Cardiac muscle cell (in vitro differentiated cells and primary cell): ENCODE measurements at regions not wholly inside any gene's neighbourhood (a gene's known extent, or its start where the extent isn't known, plus 50 kb on each side); places are given as distances from the start of the nearest gene placed in this dataset.
A peak's percentile ranks its signal among the peaks of the same experiment; 100 is the strongest.

Experiments used
- DNase-seq, 2 donors: peaks; one replicate each; pipeline versions ENCODE4 v3.0.0 to v3.0.0-alpha.2; 2010 to 2017; ENCODE audit warnings: low read depth in 1 of 2, low spot score in 1 of 2
- H3K27ac ChIP-seq: fragments of 200-600 bp; sonication (generic); 2 replicates; pipeline ENCODE4 v1.5.1; 2016
- H3K27me3 ChIP-seq: fragments of 200-600 bp; sonication (generic); 2 replicates; pipeline ENCODE4 v1.6.0; 2016; ENCODE audit warnings: control low read depth
- H3K36me3 ChIP-seq: fragments of 200-600 bp; sonication (generic); 2 replicates; pipeline ENCODE4 v1.5.1; 2016; ENCODE audit warnings: control low read depth
- H3K4me1 ChIP-seq: fragments of 200-600 bp; sonication (generic); 2 replicates; pipeline ENCODE4 v1.8.1; 2017; ENCODE audit warnings: low read depth, mild to moderate bottlenecking, mixed run types
- H3K4me3 ChIP-seq: fragments of 200-600 bp; sonication (generic); 2 replicates; pipeline ENCODE4 v1.5.1; 2016; ENCODE audit warnings: mild to moderate bottlenecking
- H3K9me3 ChIP-seq: fragments of 200-600 bp; sonication (generic); 2 replicates; pipeline ENCODE4 v1.5.1; 2017; ENCODE audit warnings: low read depth, mild to moderate bottlenecking, control low read depth
- TF ChIP-seq, protein P1 (sequence below): IDR thresholded peaks from 2 replicates; pipeline ENCODE4 v1.5.1; 2012; ENCODE audit warnings: low read depth, mild to moderate bottlenecking, low read length

DNA sequence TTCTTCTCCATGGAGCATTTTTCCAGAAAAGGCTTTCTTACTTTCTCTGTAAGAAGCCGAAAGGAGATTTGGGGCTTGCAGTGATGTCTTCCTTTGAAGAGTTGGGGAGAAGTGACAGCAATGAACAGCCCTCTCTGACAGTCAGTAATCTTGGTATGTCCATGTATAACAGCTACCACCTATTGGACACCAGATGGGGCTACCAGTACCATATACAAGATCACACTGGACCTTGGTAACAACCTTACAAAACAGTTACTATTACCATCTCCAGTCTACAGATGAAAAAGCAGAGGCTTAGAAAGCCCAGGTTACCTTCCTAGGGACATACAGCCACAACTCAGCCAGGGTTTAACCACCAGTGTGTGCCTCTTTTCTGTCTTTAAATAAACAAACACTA, 272.7 kb upstream of the TRPC7 start:
- Histone ChIP-seq H3K4me1 (peaks cover 4% of the 10 kb centered on the region), H3K27ac (no peak overlapping the region), H3K27me3 (peaks cover 5% of the 10 kb centered on the region), H3K4me3 (no peak overlapping the region), H3K9me3 (no peaks in the 10 kb centered on the region), H3K36me3 (no peaks in the 10 kb centered on the region)
- no peak for DNase-seq
- TF ChIP-seq, protein P1, sequence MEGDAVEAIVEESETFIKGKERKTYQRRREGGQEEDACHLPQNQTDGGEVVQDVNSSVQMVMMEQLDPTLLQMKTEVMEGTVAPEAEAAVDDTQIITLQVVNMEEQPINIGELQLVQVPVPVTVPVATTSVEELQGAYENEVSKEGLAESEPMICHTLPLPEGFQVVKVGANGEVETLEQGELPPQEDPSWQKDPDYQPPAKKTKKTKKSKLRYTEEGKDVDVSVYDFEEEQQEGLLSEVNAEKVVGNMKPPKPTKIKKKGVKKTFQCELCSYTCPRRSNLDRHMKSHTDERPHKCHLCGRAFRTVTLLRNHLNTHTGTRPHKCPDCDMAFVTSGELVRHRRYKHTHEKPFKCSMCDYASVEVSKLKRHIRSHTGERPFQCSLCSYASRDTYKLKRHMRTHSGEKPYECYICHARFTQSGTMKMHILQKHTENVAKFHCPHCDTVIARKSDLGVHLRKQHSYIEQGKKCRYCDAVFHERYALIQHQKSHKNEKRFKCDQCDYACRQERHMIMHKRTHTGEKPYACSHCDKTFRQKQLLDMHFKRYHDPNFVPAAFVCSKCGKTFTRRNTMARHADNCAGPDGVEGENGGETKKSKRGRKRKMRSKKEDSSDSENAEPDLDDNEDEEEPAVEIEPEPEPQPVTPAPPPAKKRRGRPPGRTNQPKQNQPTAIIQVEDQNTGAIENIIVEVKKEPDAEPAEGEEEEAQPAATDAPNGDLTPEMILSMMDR, result no peak

DNA sequence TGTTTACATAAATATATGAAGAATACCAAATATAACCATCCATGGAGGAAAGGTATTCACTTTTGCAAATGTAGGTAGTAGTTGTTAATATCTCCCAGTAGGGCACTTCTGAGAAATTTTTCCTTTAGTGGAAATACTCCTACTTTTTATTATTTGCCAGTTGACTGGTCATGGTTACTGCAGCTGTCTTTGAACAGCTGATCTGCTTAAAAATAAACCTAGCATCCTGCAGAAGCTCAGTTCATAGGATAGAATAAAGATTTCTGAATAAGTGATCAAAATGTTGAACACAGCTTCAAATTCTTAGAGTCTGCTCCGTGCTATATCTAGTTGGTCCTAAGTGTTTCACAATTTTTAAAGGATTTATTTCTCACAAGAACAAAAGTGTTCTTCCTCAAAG, 270.7 kb upstream of the TRPC7 start:
- no peaks in the 10 kb centered on the region for H3K9me3 ChIP-seq
- no peak for DNase-seq
- no peak overlapping the region for H3K27ac ChIP-seq
- H3K4me3 ChIP-seq, result no peak overlapping the region
- peaks cover 4% of the 10 kb centered on the region for H3K4me1 ChIP-seq
- H3K27me3 ChIP-seq, result peaks cover 5% of the 10 kb centered on the region
- no peaks in the 10 kb centered on the region for H3K36me3 ChIP-seq
- TF ChIP-seq, protein P1, result no peak

DNA sequence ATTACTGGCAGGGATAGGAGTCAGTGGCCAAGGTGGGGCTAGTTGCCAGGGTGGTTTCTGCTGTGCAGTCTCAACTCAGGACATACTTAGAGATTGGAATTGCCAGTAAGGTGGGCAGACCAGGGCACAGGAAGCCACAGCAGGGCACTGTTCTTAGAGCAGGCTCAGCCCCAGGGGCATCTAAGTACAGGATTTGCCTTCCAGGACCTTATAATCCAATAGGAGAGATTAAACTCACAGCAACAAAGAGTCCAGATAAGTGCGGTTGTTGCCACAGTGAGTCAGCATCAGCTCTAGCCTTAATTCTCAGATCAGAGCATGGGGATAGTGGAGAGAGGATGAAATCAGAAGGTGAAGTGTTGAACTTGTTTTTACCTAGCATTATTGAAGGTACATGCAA, 265.8 kb upstream of the TRPC7 start:
- TF ChIP-seq, protein P1, result no peak
- no peak overlapping the region for H3K4me3 ChIP-seq
- no peaks in the 10 kb centered on the region for H3K27me3 ChIP-seq
- H3K36me3 ChIP-seq, result no peaks in the 10 kb centered on the region
- no peaks in the 10 kb centered on the region for H3K4me1 ChIP-seq
- H3K27ac ChIP-seq, result no peak overlapping the region
- no peaks in the 10 kb centered on the region for H3K9me3 ChIP-seq
- peak in 1 of 2 donors; percentile 35 for DNase-seq

DNA sequence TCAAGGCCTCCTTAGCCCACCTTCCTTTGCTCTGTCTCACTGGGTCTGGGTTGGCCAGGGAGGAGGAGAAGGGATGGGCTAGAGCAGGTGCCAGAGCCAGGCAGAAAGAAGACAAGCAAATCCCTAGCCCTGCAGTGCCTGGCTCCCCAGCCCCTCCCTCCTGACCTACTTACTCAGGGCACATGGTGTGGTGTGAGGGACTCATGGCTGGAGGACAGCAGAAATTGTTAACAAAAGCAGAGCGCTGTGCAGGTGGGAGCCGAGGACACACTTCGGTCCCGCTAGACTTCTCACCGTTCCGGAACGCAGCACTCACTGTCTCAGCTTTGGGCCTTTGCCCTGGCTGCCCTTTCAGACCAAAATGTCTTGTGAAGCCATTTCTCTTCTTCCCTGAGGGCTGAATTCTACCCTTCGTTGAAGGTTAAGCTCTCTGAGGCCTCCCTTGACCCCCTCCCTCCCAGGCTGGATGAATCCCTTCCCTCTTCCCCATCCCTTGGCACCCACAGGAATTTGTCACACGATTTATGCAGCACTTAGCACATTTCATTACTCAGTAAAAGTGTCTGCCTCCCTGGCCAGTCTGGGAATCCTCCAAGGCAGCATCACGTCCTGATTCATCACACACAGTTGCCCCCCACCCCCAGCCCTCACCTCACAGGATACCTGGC, 263.9 kb upstream of the TRPC7 start:
- no peak overlapping the region for H3K27ac ChIP-seq
- H3K4me3 ChIP-seq, result no peak overlapping the region
- no peaks in the 10 kb centered on the region for H3K36me3 ChIP-seq
- TF ChIP-seq, protein P1, result no peak
- DNase-seq, result no peak
- no peaks in the 10 kb centered on the region for H3K27me3 ChIP-seq
- peaks cover 7% of the 10 kb centered on the region for H3K4me1 ChIP-seq
- no peaks in the 10 kb centered on the region for H3K9me3 ChIP-seq

DNA sequence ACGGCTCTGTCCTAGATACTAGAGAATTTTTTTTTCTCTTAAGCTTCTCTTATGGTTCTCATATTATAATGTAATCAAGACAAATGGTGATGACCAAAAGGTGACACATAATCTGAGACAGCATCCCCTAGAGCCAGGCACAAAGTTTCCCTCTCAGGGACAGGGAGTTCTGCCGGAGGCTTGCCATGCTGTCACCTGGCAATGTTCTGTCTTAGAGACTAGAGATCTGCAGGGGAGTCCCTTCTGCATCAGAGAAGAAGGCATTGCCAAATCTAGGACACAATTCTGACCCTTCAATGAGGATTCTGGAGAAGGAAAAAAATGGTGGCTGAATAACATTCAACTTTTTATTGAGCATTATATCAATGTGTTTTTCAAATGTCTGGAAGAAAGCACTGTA, 261.2 kb upstream of the TRPC7 start:
- H3K4me1 ChIP-seq, result peaks cover 14% of the 10 kb centered on the region
- H3K36me3 ChIP-seq, result no peaks in the 10 kb centered on the region
- H3K27me3 ChIP-seq, result no peaks in the 10 kb centered on the region
- no peak overlapping the region for H3K27ac ChIP-seq
- TF ChIP-seq, protein P1, result no peak
- H3K9me3 ChIP-seq, result no peaks in the 10 kb centered on the region
- DNase-seq, result no peak
- no peak overlapping the region for H3K4me3 ChIP-seq
